GM18511 (cell line): ENCODE measurements at regions not wholly inside any gene's neighbourhood (a gene's known extent, or its start where the extent isn't known, plus 50 kb on each side); places are given as distances from the start of the nearest gene placed in this dataset.

Source experiments
- ATAC-seq: cut with Tn5 transposase; IDR thresholded peaks from one replicate; pipeline ENCODE4 v1.9.1; 2021; ENCODE audit warnings: mild to moderate bottlenecking, moderate library complexity; ENCODE audit not compliant: unreplicated experiment

GRCh38 chr6:43940071-43940392 lies 170.0 kb downstream of the VEGFA start:
- ATAC-seq, result no peak

GRCh38 chr6:43939281-43940070 lies 169.5 kb downstream of the VEGFA start:
- no peak for ATAC-seq

- no peak for ATAC-seq
Measured at GRCh38 chr6:43938178-43939105, 168.4 kb downstream of the VEGFA start.

- ATAC-seq, result no peak
Measured at GRCh38 chr6:43937236-43938177, 167.5 kb downstream of the VEGFA start.

- ATAC-seq, result no peak
Measured at GRCh38 chr6:43936476-43936875, 166.5 kb downstream of the VEGFA start.

GRCh38 chr6:43935921-43936439 lies 166.0 kb downstream of the VEGFA start:
- ATAC-seq, result no peak

- ATAC-seq, result no peak
Measured at GRCh38 chr6:43934803-43935602, 165.0 kb downstream of the VEGFA start.

GRCh38 chr6:43934183-43934802 lies 164.3 kb downstream of the VEGFA start:
- no peak for ATAC-seq

- ATAC-seq, result no peak
Measured at GRCh38 chr6:43933148-43933885, 163.3 kb downstream of the VEGFA start.

GRCh38 chr6:43932259-43933147 lies 162.5 kb downstream of the VEGFA start:
- ATAC-seq, result no peak

GRCh38 chr6:43931201-43931600 lies 161.2 kb downstream of the VEGFA start:
- no peak for ATAC-seq

GRCh38 chr6:43930440-43931154 lies 160.6 kb downstream of the VEGFA start:
- no peak for ATAC-seq

GRCh38 chr6:43929511-43929910 lies 159.5 kb downstream of the VEGFA start:
- ATAC-seq, result no peak

GRCh38 chr6:43927532-43928210 lies 157.7 kb downstream of the VEGFA start:
- ATAC-seq, result no peak

GRCh38 chr6:43926634-43927531 lies 156.9 kb downstream of the VEGFA start:
- ATAC-seq, result no peak
